HG02571 (cell line): ENCODE measurements at regions not wholly inside any gene's neighbourhood (a gene's known extent, or its start where the extent isn't known, plus 50 kb on each side); places are given as distances from the start of the nearest gene placed in this dataset.

Experiments
- ATAC-seq: cut with Tn5 transposase; IDR thresholded peaks from one replicate; pipeline ENCODE4 v1.9.1; 2021; ENCODE audit warnings: mild to moderate bottlenecking, moderate library complexity; ENCODE audit not compliant: unreplicated experiment

GRCh38 chr5:54621709-54622108 lies 104.2 kb downstream of the SNX18 start:
- ATAC-seq, result no peak

GRCh38 chr5:54621048-54621447 lies 103.5 kb downstream of the SNX18 start:
- no peak for ATAC-seq

- ATAC-seq, result no peak
Measured at GRCh38 chr5:54620141-54620933, 102.8 kb downstream of the SNX18 start.

- no peak for ATAC-seq
Measured at GRCh38 chr5:54619731-54620130, 102.2 kb downstream of the SNX18 start.

GRCh38 chr5:54616518-54617220 lies 99.1 kb downstream of the SNX18 start:
- no peak for ATAC-seq

- no peak for ATAC-seq
Measured at GRCh38 chr5:54616031-54616430, 98.5 kb downstream of the SNX18 start.

GRCh38 chr5:54615381-54615780 lies 97.8 kb downstream of the SNX18 start:
- ATAC-seq, result no peak

- ATAC-seq, result no peak
Measured at GRCh38 chr5:54612711-54613110, 95.2 kb downstream of the SNX18 start.

- no peak for ATAC-seq
Measured at GRCh38 chr5:54611290-54611951, 93.9 kb downstream of the SNX18 start.

GRCh38 chr5:54610197-54610944 lies 92.8 kb downstream of the SNX18 start:
- peak; percentile 91 for ATAC-seq

- ATAC-seq, result no peak
Measured at GRCh38 chr5:54608423-54609085, 91.0 kb downstream of the SNX18 start.

- no peak for ATAC-seq
Measured at GRCh38 chr5:54607006-54607405, 89.4 kb downstream of the SNX18 start.

GRCh38 chr5:54603372-54603771 lies 85.8 kb downstream of the SNX18 start:
- no peak for ATAC-seq

GRCh38 chr5:54602475-54602874 lies 84.9 kb downstream of the SNX18 start:
- ATAC-seq, result no peak

- ATAC-seq, result no peak
Measured at GRCh38 chr5:54601411-54602230, 84.1 kb downstream of the SNX18 start.
